HG02798 (cell line): ENCODE measurements at regions not wholly inside any gene's neighbourhood (a gene's known extent, or its start where the extent isn't known, plus 50 kb on each side); places are given as distances from the start of the nearest gene placed in this dataset.

Source experiments
- ATAC-seq: cut with Tn5 transposase; IDR thresholded peaks from one replicate; pipeline ENCODE4 v1.9.1; 2021; ENCODE audit warnings: mild to moderate bottlenecking; ENCODE audit not compliant: unreplicated experiment, poor library complexity

GRCh38 chr6:90790696-90791095 lies 203.8 kb upstream of the MAP3K7 start:
- ATAC-seq = no peak

- no peak for ATAC-seq
Measured at GRCh38 chr6:90790058-90790457, 203.2 kb upstream of the MAP3K7 start.

GRCh38 chr6:90788781-90789180 lies 201.9 kb upstream of the MAP3K7 start:
- no peak for ATAC-seq

- no peak for ATAC-seq
Measured at GRCh38 chr6:90787446-90787845, 200.6 kb upstream of the MAP3K7 start.

- no peak for ATAC-seq
Measured at GRCh38 chr6:90780778-90781177, 193.9 kb upstream of the MAP3K7 start.

GRCh38 chr6:90780141-90780540 lies 193.3 kb upstream of the MAP3K7 start:
- no peak for ATAC-seq

GRCh38 chr6:90778417-90779203 lies 191.7 kb upstream of the MAP3K7 start:
- no peak for ATAC-seq

- ATAC-seq = no peak
Measured at GRCh38 chr6:90770778-90771177, 183.9 kb upstream of the MAP3K7 start.

- no peak for ATAC-seq
Measured at GRCh38 chr6:90765895-90766294, 179.0 kb upstream of the MAP3K7 start.

- no peak for ATAC-seq
Measured at GRCh38 chr6:90765491-90765890, 178.6 kb upstream of the MAP3K7 start.

- ATAC-seq = no peak
Measured at GRCh38 chr6:90764001-90764400, 177.1 kb upstream of the MAP3K7 start.

- ATAC-seq = no peak
Measured at GRCh38 chr6:90759664-90760063, 172.8 kb upstream of the MAP3K7 start.

- no peak for ATAC-seq
Measured at GRCh38 chr6:90758741-90759140, 171.9 kb upstream of the MAP3K7 start.

GRCh38 chr6:90753820-90754643 lies 167.2 kb upstream of the MAP3K7 start:
- no peak for ATAC-seq

- no peak for ATAC-seq
Measured at GRCh38 chr6:90739802-90740201, 152.9 kb upstream of the MAP3K7 start.

GRCh38 chr6:90739339-90739738 lies 152.5 kb upstream of the MAP3K7 start:
- no peak for ATAC-seq

GRCh38 chr6:90730151-90730673 lies 143.3 kb upstream of the MAP3K7 start:
- peak; percentile 89 for ATAC-seq

GRCh38 chr6:90729057-90729456 lies 142.2 kb upstream of the MAP3K7 start:
- ATAC-seq = no peak

- ATAC-seq = peak; percentile 35
Measured at GRCh38 chr6:90722648-90723047, 135.8 kb upstream of the MAP3K7 start.

GRCh38 chr6:90720404-90720803 lies 133.5 kb upstream of the MAP3K7 start:
- no peak for ATAC-seq
